ENCODE measurements at regions not wholly inside any gene's neighbourhood (a gene's known extent, or its start where the extent isn't known, plus 50 kb on each side); places are given as distances from the start of the nearest gene placed in this dataset.

DNA sequence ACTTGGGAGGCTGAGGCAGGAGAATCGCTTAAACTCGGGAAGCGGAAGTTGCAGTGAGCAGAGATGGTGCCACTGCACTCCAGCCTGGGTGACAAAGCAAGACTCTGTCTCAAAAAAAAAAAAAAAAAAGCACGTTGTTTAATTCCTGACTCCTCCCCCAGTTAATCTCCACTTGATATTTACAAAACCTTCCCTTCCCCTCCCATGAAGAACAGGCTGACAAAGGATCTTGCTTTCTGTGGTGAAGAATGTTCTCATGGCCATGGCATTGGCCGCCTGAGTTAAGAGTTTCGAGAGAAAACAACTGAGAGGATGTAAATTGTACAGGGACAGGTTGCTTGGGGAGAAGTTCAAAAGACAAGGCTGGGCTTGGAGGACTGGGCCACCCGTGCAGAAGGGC lies 168.2 kb upstream of the BCOR start:
- Mint-ChIP-seq H3K4me3 (ENCODE audit: low read depth) (peak overlapping the region; percentile 23), H3K27ac (no peak overlapping the region), H3K27me3 (peaks cover 7% of the 10 kb centered on the region), H3K9me3 (ENCODE audit: low read depth) (no peaks in the 10 kb centered on the region), H3K4me1 (ENCODE audit: low read depth) (peaks cover 3% of the 10 kb centered on the region), H3K36me3 (ENCODE audit: insufficient read depth) (no peaks in the 10 kb centered on the region)
- no peak for DNase-seq (ENCODE audit: low spot score, unreplicated experiment)
- TF ChIP-seq, protein P1, sequence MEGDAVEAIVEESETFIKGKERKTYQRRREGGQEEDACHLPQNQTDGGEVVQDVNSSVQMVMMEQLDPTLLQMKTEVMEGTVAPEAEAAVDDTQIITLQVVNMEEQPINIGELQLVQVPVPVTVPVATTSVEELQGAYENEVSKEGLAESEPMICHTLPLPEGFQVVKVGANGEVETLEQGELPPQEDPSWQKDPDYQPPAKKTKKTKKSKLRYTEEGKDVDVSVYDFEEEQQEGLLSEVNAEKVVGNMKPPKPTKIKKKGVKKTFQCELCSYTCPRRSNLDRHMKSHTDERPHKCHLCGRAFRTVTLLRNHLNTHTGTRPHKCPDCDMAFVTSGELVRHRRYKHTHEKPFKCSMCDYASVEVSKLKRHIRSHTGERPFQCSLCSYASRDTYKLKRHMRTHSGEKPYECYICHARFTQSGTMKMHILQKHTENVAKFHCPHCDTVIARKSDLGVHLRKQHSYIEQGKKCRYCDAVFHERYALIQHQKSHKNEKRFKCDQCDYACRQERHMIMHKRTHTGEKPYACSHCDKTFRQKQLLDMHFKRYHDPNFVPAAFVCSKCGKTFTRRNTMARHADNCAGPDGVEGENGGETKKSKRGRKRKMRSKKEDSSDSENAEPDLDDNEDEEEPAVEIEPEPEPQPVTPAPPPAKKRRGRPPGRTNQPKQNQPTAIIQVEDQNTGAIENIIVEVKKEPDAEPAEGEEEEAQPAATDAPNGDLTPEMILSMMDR (IDR thresholded peaks at IDR 0.05; ENCODE audit: unreplicated experiment), result no peak

DNA sequence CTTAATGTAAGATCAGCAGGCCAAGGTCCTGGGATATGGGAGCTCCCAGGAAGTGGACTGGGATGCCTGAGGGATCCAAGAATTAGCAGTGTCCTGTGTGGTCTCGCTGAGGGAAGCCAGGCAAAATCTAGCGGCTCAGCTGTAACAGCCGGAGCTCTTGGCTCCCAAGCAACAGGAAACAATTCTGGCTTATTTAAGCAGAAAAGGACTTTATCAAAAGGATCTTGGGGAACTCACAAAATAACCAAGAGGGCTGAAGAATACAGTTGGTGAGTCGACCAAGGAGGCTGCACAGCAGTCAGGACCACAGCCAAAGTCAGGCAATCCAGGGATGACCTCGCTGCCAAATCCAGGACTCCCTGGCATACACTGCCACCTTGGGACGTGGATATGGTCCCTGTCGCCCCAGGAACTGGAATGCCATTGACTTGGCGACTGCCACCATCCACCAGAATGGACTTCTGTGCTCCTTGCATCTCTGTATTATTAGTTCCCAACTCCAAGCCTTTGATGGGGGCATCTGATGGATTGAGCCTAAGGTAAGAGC lies 165.3 kb upstream of the BCOR start:
- TF ChIP-seq, protein P1 (IDR thresholded peaks at IDR 0.05; ENCODE audit: unreplicated experiment), result no peak
- Mint-ChIP-seq H3K36me3 (ENCODE audit: insufficient read depth) (no peaks in the 10 kb centered on the region), H3K27me3 (peaks cover 7% of the 10 kb centered on the region), H3K4me3 (ENCODE audit: low read depth) (no peak overlapping the region), H3K4me1 (ENCODE audit: low read depth) (peaks cover 3% of the 10 kb centered on the region), H3K27ac (no peak overlapping the region), H3K9me3 (ENCODE audit: low read depth) (no peaks in the 10 kb centered on the region)
- DNase-seq (ENCODE audit: low spot score, unreplicated experiment), result no peak

DNA sequence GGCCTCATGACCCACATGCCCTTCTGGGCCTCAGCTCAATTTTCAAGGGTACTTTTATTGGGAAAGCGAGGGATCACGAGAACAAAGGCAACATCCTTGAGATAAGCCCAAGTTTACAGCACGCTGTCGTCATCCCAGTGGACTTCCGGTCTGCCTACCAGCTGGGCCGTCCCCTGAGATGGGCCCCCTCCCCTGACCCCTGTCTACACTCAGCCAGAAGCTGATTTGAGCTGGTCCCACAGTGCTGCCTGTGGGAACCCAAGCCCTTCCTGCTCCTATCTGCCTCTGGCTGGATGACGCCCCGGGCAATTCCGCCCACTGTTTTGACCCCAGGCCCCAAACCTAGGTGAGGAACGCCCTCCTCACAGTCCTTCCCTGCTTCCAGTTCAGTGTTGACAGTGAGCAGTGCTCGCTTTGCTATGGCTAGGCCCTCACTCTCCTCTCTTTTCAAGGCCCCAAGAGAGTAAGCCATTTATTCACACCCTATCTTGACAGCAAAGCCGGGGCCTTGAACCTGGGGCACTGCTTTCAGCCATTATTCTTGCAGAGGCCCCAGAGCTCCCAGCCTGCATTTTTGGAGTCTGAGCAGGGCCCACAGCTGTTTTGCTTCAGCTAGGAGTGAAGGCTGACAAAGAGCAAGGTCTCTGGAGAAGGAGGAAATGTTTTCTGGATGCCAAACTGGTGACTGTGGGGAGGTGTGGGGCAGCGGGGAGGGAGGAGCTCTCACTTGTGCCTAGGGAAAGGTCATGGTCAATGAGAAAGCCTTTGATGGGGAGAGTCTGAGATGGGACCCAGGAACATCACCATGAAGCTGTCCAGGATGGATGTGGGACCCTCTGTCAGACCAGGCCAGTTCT lies 164.6 kb upstream of the BCOR start:
- TF ChIP-seq, protein P1 (IDR thresholded peaks at IDR 0.05; ENCODE audit: unreplicated experiment), result no peak
- no peak for DNase-seq (ENCODE audit: low spot score, unreplicated experiment)
- H3K4me1 Mint-ChIP-seq (ENCODE audit: low read depth), result peaks cover 3% of the 10 kb centered on the region
- no peaks in the 10 kb centered on the region for H3K36me3 Mint-ChIP-seq (ENCODE audit: insufficient read depth)
- H3K27ac Mint-ChIP-seq, result peak overlapping the region; percentile 37
- H3K27me3 Mint-ChIP-seq, result peaks cover 4% of the 10 kb centered on the region
- H3K4me3 Mint-ChIP-seq (ENCODE audit: low read depth), result no peak overlapping the region
- H3K9me3 Mint-ChIP-seq (ENCODE audit: low read depth), result no peaks in the 10 kb centered on the region

DNA sequence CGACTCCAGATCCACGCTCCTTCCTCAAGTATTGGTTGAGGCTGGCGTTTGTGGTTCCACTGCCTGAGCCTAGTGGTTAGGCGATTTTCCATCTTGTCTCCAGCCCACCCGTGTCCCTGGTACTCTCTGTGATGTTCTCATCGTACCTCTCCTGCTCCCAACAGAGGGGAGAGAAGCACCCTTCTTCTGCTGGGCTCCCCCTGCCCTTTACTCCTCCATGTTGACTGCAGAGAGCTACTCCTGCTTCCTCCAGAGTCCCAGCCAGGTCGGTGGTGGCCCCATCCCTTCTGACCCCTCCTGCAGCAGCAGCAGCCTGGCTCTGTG lies 164.0 kb upstream of the BCOR start:
- no peak overlapping the region for H3K27ac Mint-ChIP-seq
- DNase-seq (ENCODE audit: low spot score, unreplicated experiment), result no peak
- H3K9me3 Mint-ChIP-seq (ENCODE audit: low read depth), result no peaks in the 10 kb centered on the region
- H3K4me1 Mint-ChIP-seq (ENCODE audit: low read depth), result peaks cover 3% of the 10 kb centered on the region
- no peaks in the 10 kb centered on the region for H3K36me3 Mint-ChIP-seq (ENCODE audit: insufficient read depth)
- TF ChIP-seq, protein P1 (IDR thresholded peaks at IDR 0.05; ENCODE audit: unreplicated experiment), result no peak
- H3K4me3 Mint-ChIP-seq (ENCODE audit: low read depth), result no peak overlapping the region
- peaks cover 3% of the 10 kb centered on the region for H3K27me3 Mint-ChIP-seq

DNA sequence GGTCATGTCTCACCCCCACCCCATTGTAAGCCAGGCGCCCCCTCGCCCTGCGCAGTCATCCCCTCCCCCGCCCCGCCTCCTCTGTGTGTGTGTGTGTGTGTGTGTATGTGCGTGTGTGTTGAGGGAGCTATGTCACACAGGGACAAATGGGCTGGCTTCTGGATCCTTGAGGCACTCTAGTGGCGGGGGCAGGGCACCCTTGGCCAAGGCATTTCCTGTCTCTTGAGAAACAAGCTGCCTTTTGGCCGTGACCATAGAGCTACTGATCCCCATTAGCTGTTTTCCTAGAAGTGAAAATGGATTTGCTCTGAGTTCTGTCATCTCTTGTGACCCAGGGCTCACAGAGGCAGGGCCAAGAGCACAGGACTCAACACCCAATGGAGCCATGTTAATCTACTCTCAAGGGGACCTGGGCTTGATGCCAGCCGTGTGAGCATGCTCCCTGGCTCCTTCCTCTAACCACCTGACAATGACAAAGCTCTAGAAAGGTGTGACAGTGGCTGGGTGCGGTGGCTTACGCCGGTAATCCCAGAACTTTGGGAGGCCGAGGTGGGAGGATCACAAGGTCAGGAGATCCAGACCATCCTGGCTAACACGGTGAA lies 162.5 kb upstream of the BCOR start:
- Mint-ChIP-seq H3K9me3 (ENCODE audit: low read depth) (peaks cover 2% of the 10 kb centered on the region), H3K4me3 (ENCODE audit: low read depth) (no peak overlapping the region)
- no peak for DNase-seq (ENCODE audit: low spot score, unreplicated experiment)

More for the DNA sequence above, 162.5 kb upstream of the BCOR start:
- no peaks in the 10 kb centered on the region for H3K36me3 Mint-ChIP-seq (ENCODE audit: insufficient read depth)
- TF ChIP-seq, protein P1 (IDR thresholded peaks at IDR 0.05; ENCODE audit: unreplicated experiment), result no peak
- no peak overlapping the region for H3K27ac Mint-ChIP-seq
- peaks cover 3% of the 10 kb centered on the region for H3K27me3 Mint-ChIP-seq
- no peaks in the 10 kb centered on the region for H3K4me1 Mint-ChIP-seq (ENCODE audit: low read depth)

All from progenitor cell of endocrine pancreas (in vitro differentiated cells).